ENCODE measurements at regions not wholly inside any gene's neighbourhood (a gene's known extent, or its start where the extent isn't known, plus 50 kb on each side); places are given as distances from the start of the nearest gene placed in this dataset.
"Not testable (repeated sequence)": the region's sequence is repeated elsewhere in the genome, so short reads cannot be mapped to it uniquely, and the experiment has no call there.

DNA sequence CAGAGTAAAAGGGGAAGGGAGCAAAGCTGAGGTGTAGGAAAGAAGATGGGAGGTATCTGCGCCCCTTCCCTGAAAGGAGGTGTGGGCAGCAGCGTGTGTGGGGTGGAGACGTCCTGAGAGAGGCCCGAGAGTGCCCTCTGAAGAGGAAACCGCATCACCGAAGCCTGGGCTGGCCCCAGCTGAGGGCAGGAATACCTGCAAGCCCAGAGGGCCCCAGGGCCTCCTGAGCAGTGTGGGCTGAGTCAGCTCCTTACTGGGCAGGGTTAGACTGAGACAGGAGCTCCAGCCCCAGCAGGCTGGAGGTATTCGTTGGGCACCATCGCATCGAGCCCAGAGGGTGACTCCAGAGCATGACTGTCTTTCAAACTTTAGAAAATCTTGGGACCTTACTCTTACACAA is 534.0 kb upstream of the B3GAT1 start:
- no peak for DNase-seq (ENCODE audit: low read depth, low spot score)

DNA sequence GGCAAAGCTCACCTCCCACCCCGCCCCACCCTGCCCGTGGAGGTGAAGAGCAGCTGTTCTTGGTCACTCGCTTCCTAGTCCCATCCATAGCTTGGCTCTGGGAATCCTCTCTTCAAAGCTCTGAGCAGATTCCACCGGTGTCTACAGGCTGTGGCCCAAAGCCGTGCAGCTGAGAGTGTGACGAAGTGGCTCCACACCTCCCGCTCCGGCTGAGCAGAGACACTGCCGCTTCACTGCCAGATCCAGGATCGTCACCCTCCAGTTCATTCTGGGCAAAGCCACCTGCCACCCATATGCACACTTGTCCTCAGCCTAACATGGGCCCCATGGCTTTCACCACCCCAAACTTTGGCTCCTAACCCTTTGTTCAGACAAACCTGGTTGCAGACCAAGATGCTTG is 532.9 kb upstream of the B3GAT1 start:
- no peak for DNase-seq (ENCODE audit: low read depth, low spot score)

DNA sequence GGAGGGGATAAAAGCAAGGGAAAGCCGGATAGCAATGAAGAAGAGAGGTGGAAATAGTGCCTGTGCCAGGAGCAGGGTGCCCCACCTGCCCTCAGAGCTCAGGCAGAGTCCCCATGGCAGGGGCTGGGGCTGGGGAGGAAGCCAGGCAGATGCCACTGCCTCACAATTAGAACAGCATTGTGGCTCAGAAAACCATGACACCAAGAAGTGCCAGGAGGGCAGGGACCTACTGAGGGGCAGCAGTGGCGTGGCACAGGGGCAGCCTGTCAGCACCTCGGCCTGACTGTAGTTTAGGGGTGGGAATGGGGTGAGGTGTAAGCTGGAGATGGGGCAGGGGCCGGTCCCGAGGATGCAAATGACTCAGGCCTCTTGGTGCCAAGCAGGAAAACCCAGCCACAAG is 532.1 kb upstream of the B3GAT1 start:
- DNase-seq (ENCODE audit: low read depth, low spot score), result no peak

DNA sequence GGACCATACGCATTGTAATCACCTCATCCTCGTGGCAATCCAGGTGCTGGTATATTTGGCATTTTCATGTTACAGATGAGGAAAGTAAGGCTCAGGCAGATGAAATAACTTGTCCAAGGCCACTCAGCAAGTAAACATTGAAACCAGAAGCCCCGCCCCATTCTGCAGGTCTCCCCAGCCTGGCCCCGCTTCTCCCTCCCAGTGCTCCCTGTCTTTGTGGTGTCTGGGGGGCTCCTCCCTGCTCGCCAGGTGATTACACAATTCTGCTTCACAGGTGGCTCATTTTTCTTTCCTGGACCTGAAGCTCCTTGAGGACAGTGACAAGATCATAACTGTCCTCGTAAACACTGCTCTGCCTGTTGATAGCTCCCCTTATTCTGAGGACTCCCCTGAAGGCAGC is 531.5 kb upstream of the B3GAT1 start:
- no peak for DNase-seq (ENCODE audit: low read depth, low spot score)

DNA sequence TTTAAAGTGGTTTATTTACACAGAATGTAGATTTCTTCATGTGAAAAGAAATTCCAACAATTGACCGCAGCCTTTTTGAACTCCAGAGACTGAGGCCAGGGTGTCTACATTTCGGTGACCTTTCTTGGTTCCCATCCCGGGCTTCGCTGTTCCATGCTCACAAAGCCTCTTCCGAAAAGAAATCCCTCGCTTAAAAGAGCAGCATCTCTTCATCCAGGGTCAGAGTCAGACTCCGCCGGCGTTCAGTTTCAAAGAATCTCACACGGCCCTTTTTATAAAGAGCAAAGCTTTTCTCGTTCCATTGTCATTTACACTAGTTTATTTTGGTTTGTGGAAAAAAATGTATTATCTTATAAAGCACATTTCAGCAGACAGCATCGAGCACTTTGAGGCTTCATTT is 530.6 kb upstream of the B3GAT1 start:
- no peak for DNase-seq (ENCODE audit: low read depth, low spot score)

DNA sequence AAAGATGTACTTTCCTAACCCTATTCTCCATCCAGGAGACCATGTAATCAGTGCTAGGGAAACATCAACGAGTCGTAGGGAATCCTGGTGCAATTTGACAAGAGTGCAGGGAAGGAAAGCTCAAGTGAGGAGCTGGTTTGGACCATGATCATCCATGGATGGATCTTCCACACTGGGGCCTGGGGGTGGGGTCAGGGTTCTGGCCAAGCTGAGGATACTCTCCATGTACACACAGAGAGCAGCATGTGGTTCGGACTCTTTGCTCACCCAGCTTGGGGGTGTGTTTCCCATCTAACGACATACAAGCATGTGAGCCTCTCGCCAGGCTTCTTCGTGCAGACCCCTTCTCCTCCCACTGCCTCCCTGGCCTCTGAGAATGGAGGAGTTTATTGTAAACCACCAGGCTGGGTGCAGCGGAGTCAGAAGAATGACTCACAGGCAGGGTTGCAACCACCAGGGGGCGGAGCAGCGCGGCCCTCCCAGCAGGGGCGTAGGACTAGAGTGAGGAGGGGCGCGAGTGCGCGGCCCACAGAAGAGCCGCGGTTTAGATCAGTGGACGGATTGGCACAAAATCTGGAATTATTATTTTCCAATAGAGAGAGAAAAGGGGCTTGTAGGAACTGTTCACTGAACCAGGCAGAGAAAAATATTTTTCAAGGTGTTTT is 530.0 kb upstream of the B3GAT1 start:
- not testable (repeated sequence) for DNase-seq (ENCODE audit: low read depth, low spot score)

DNA sequence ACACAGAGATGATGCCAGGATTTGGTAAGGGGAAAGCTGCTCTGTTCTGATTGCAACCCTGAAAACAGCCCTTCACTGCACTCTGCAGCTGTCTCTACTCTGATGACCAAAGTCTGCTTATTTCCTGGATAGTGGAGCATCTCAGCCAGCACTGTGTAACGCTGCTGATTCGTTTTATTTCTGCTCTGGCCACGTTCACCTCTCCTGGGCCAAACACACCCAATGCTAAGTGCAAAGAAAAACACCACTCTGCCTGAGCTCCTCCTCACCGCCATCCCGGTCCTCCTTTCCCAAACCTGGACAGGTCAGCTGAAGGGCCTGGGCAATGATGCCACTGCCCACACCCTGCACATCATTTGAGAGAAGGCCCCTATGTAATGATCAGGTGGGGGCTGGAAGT is 529.3 kb upstream of the B3GAT1 start:
- DNase-seq (ENCODE audit: low read depth, low spot score), result no peak

DNA sequence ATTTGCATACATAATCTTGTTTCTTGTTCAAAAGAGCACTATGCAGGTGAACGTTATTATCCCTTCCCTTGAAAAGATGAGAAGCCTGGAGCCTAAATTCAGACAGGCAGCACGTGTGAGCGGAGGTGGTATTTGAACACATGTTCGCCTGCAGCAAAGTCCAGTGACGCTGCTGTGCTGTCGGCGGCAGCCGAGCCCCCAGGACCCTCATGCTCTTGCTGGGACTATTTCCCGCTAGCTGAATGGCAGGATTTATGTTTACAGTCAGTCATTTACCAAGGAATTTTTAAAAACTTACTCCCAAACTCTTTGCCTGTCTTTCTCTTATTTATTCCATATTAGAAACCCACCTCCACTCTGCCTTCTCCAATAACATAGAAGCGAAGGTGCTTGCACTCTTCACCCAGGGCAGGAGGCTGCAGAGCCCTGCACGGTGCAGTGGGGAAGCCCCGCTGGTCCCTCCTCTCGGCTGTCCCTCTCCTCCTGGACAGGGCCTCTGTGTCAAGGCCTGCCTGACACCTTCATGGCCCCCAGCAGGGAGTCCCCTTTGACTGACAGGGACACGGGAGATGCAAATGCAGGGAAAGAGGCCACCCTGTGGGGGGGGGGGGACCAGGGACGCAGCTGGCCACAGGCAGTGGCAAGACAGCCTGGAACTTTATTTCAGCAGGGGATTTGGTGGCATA is 528.5 kb upstream of the B3GAT1 start:
- DNase-seq (ENCODE audit: low read depth, low spot score), result no peak

DNA sequence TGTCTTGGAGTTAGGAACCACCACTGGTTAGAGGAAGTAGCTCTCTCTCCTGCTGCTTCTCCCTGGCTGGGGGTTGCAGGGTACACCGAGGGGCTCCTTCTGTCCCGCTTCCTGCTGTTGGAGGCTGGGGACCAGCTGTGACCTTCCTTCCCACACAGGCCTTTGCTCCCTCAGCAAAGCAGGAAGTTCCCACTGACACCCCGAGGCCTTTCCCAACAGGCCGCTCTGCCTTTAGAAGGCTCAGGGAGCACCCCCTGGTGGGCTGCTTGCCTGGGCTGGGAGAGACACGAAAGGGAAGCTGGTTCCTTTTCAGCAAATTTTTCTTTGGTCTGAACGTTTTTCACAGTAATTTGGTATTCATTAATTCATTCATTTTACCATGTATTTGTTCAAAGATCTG is 527.9 kb upstream of the B3GAT1 start:
- DNase-seq (ENCODE audit: low read depth, low spot score), result no peak

DNA sequence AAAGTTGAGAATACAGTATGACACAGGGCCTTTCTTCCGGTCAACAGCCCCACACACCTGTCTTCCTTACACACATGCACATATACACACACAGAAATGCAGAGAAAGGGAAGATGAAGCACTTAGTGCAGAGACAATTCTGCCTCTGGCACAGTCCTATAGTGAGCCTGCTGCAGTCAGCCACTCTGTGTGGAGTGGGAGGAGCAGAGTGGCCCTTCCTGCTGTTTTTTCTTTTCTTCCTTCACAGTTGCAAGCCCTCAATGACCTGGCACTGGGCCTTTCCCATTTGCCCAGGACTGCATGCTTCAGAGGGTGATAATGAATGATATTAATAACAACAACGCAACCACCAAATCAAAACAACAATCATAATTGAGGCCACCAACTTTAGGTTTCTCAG is 527.0 kb upstream of the B3GAT1 start:
- no peak for DNase-seq (ENCODE audit: low read depth, low spot score)

DNA sequence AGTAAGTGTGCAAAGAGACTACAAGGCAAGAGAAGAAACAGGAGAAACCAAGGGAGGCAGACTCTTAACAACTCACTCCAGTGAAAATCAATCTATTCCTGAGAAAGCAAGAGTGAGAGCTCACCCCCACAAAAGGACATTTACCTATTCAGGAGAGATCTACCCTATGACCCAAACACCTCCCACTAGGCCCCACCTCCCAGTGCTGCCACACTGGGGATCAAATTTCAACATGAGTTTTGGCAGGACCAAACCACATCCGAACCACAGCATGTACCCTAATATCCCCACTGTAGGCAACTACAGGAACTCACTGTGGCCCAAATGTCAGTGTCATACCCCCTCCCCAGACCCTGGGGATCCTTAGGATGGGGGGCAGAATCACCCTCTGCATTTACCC is 526.2 kb upstream of the B3GAT1 start:
- DNase-seq (ENCODE audit: low read depth, low spot score), result no peak

DNA sequence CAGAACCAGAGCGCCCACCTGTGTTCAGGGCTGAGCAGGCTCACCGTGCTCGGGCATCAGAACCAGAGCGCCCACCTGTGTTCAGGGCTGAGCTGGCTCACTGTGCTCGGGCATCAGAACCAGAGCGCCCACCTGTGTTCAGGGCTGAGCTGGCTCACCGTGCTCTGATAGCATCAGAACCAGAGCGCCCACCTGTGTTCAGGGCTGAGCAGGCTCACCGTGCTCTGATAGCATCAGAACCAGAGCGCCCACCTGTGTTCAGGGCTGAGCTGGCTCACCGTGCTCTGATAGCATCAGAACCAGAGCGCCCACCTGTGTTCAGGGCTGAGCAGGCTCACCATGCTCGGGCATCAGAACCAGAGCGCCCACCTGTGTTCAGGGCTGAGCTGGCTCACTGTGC is 525.2 kb upstream of the B3GAT1 start:
- not testable (repeated sequence) for DNase-seq (ENCODE audit: low read depth, low spot score)

DNA sequence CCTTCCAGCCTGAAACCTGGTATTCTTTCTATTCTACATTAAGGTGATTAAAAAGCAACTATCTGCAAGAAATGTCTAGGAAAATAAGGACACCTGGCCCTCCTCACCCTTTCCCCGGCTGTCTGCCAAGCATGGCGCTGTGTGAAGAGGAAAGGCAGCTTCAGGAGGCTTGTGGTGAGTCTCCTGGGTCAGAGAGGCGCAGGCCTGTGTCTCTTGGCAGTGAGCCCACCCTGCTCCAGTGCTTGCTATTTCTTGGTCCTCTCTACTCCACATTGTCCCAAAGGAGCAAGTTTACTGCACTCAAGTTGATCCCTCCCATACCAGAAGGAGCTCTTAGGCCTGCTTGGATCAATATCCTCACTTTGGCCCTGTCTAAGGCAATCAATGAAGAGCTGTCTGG is 520.7 kb upstream of the B3GAT1 start:
- no peak for DNase-seq (ENCODE audit: low read depth, low spot score)

DNA sequence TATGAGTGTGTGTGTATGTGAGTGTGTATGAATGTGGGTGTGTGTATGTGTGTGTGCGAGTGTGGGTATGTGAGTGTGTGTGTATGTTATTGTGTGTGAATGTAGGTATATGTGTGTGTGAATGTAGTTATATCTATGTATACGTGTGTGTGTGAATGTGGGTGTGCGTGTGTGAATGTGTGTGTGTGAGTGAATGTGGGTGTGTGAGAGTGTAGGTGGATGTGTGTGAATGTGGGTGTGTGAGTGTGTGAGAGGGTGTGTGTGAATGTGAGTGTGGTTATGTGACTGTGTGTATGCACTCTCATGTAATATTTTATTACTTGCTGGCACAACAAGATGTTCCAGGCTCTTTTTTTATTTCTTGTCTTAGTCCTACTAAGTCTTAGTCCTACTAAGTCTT is 513.4 kb upstream of the B3GAT1 start:
- no peak for DNase-seq (ENCODE audit: low read depth, low spot score)

DNA sequence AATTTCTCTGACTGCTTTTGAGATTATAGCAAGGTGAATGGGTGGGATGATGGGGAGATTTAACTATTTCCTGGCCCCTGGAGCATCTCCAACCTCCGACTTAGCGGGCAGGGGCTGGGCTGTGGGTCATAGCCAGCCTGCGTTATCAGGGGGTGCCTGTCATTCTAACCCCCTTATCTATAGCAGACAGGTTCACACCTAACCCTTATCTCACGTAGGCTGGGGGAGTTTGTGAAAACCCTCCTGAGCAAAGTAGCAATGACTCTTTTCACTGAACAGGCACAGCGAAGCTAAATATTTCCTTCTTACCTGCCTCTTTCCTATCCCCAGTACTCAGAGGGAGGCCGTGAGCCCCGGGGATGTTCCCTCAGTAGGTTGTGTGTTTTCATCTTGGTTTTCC is 511.4 kb upstream of the B3GAT1 start:
- no peak for DNase-seq (ENCODE audit: low read depth, low spot score)

DNA sequence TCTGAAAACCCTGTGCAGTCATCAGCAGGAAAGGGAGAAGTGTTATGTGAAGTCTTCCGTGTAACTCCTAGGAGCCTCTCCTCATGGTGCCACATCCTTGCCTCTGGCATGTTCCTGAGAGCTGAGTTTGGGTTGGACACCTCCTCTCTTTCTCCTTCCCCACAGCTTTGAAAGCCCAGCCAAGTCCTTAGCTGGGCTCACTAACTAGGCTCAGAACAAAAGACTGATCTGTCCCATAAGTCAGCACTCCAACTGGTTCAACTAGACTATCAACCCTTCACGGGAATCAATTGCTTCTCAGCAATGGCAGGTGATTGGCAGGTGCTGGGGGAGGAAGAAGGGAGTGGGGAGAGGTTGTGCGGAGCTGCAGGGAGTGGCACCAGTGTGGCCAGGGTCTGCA is 509.9 kb upstream of the B3GAT1 start:
- DNase-seq (ENCODE audit: low read depth, low spot score), result no peak

DNA sequence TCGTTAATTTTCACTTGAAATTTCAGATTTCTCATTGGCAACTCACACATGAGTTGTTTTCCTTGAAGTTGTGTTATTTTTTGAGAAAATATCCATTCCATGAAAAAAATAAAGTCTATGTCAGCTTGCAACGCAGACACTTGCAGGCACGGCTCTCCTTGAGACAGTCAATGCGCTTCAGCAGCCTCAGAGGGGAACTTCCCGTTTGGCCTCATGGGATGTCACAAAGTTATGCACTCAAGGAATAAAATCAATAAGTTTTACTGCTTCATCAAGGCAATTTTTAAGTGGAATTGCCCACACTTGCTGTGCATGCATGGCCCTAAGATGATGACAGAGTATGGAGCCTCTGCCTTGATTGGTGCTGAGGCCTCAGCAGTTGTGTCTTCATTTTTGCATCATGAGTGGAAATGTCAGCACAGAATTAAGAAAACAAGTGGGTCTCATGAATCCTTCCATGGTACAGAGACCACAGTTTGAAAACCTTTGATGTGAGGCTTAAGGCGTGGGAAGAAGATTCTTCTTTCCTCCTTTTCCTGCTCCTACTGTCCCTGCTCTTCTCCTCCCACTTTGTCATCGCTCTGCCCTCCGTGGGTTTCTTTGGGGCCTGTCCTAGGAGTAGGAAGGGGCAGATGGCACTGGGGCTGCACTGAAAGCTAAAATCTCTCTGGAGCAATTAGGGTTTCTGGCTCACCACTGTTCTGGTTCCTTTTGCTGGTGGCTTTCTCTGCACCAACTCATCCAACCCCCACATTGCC is 509.0 kb upstream of the B3GAT1 start:
- DNase-seq (ENCODE audit: low read depth, low spot score), result no peak

DNA sequence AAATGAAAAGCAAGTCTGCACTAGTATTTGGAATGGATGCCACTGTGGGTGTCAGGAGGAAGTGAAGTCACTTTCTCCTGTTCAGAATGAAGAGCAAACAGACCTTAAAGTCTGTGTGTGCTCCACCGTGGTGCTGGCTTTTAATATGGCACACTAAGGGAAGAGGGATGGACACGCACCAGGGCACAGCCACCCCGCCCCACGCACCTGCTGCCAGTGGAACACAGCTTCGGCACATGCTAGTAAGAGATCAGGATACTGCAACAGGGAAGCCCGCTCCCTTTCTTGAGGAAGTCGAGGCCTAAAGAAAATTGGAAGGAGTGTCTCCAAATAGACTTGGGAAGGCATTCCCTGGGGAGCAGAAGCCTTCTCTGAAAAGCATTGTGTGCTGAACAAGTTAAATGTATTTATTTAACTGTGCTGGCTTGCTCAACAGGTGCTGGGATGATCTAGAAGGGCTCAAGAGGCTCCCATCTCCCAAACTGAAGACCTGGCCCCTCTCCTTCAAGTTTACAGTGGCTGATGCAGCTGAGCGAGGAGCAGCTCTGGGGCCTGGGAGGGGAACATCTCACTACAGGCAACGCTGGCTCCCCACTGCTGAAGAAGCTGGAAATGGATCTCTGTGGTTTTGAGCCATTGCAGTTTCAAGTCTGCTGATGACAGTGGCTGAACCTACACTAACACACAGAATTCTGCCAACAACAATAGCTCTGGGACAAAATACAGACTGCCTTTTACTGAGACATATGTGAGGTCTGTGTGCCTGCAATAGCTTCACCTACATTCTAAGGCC is 504.6 kb upstream of the B3GAT1 start:
- no peak for DNase-seq (ENCODE audit: low read depth, low spot score)

DNA sequence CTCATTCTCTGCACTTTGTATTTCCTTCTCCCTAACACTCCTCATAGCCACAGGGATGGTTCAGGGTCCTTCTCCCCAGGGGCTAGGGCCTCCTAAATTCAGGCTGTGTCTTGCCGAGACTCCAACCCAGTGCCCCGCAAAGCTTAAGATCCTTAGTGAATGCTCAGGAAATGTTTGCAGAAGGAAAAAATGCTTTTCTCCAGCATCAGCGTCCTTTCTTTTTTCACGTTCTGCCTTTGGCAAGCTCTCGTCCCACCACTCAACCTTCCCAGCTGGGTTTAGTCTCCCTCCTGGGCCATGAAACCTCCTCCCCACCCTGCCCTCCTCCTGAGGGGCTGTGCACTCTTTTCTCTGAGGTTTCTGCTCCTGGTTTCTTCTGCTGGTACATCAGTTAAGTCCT is 503.8 kb upstream of the B3GAT1 start:
- no peak for DNase-seq (ENCODE audit: low read depth, low spot score)

DNA sequence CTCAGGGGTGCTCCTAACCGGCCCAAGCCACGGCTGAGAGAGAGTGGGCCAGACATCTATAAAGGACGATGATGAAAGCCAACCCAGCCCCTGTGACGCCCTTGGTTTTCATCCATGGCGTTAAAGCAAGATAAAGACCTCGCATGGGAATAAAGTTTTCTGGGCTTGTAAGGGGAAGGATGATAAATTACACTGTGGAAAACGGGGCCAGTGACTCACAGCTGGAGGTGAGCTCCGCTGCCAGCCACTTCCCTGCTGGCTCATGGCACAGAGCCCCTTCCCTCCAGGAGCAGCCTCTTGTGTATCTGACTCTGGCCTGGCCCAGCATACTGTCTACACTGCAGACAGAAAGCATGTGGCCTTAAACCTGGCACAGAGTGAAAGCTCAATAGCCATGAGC is 503.2 kb upstream of the B3GAT1 start:
- no peak for DNase-seq (ENCODE audit: low read depth, low spot score)

DNA sequence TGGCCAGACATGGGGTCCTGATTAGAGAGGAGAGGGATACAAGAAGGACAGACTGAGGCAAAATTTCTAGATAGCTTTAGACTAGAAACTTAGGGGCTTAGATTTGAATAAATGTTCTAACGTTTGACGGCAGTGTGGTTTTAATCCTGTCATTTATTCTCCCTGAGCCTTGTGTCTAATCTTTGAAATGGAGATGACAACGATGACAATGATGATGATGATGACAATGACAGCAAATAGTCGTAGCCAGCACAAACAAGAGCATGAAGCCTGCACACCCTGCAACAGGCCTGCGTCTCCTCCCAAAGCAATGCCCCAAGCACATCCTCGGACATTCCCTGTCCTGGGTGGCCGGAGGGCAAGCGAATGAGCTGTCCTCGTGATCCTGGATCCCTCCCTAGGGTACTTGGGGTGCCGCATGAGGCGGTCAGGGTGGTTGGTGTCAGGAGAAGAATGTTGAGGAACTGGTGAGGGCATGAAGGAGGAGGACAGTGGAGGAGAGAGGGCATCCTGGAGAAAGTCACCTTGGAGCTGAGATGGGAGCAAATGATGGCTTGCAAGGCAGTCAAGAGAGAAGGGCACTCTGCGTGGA is 502.1 kb upstream of the B3GAT1 start:
- no peak for DNase-seq (ENCODE audit: low read depth, low spot score)

DNA sequence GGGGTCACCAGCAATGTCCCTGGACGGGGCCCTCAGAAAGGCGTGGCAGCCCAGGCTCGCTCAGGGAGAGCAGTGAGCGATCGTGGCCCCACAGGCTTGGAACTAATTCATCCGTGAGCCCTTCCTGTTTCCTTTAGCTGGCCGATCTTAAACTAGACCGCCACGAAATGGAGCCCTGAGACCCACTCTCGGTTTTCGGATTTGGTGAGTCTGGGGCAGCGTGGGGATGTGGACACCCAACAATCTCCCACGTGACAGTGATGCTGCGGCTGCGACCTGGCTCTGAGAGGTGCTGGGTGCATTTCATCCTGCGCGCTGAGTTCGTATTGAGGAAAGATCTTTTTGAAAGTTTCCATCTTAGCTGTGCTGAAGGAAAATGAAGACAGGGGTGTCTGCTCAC is 501.3 kb upstream of the B3GAT1 start:
- no peak for DNase-seq (ENCODE audit: low read depth, low spot score)

Measured in activated CD4-positive, CD25-positive, alpha-beta regulatory T cell treated with anti-CD3 and anti-CD28 coated beads, Interleukin-2, amount 50 U/mL, for 16 hours (primary cell).